Psoas muscle (tissue), 7 donors: ENCODE measurements at regions not wholly inside any gene's neighbourhood (a gene's known extent, or its start where the extent isn't known, plus 50 kb on each side); places are given as distances from the start of the nearest gene placed in this dataset.

ENCODE experiments used
- ATAC-seq, 4 donors: fragments of 200-7000 bp; cut with Tn5 transposase; one replicate each; pipeline ENCODE4 v1.9.1; 2020; ENCODE audit warnings: moderate library complexity in 3 of 4, mild to moderate bottlenecking in 2 of 4
- DNase-seq, 2 donors: peaks; one replicate each; pipeline ENCODE4 v3.0.0-alpha.2; 2020
- H3K27ac ChIP-seq: fragments of 200-600 bp; one replicate; pipeline ENCODE4 v1.8.0; 2022
- H3K27me3 ChIP-seq, 3 donors: fragments of 200-600 bp in 1 of 3; one replicate each; pipeline versions ENCODE4 v1.6.1 to v1.8.0; 2013 to 2022; ENCODE audit warnings: low read length in 2 of 3, mild to moderate bottlenecking in 2 of 3, moderate library complexity in 1 of 3; ENCODE audit not compliant: insufficient read depth in 3 of 3
- H3K36me3 ChIP-seq, 2 donors: fragments of 200-600 bp in 1 of 2; one replicate each; pipeline versions ENCODE4 v1.6.1 to v1.8.0; 2013 to 2022; ENCODE audit warnings: low read depth in 1 of 2, mild to moderate bottlenecking in 1 of 2, moderate library complexity in 1 of 2; ENCODE audit not compliant: insufficient read depth in 1 of 2
- H3K4me1 ChIP-seq: fragments of 200-600 bp; one replicate; pipeline ENCODE4 v1.8.0; 2022
- H3K4me3 ChIP-seq: fragments of 200-600 bp; one replicate; pipeline ENCODE4 v1.8.0; 2022; ENCODE audit warnings: mild to moderate bottlenecking
- H3K9me3 ChIP-seq: fragments of 200-600 bp; one replicate; pipeline ENCODE4 v1.8.0; 2022
- WGBS, 3 donors: extraction: QIAGEN DNeasy Blood & Tissue Kit; methylation state at CpG; one replicate each; pipeline versions ENCODE4 v1.1.6 to v1.1.7; 2013; 5-methylcytosine and 5-hydroxymethylcytosine counted together
- intact Hi-C, 2 donors: fragments of 100-400 bp; cut with DNase I; formaldehyde crosslinking; loops; one replicate each; pipeline versions ENCODE4 v1.11.0 to v1.14.2; 2022
- TF ChIP-seq, protein P1 (sequence below): fragments of 200-600 bp; IDR thresholded peaks from one replicate; pipeline ENCODE4 v1.8.0; 2022; ENCODE audit warnings: antibody characterized with exemption
- donor health status: healthy with polysubstance abuse.
- donor health status: DM: no; HTN: no; CAD: no; lungs with moderate emphysema.
- donor health status: Bipolar disorder and iron deficiency.
- donor health status: healthy.
- donor health status: DM: yes; HTN: yes; CAD: no.
- donor health status: DM: no; HTN: no; CAD: no.
- donor health status: DM: yes; HTN: yes; CAD: no.

DNA sequence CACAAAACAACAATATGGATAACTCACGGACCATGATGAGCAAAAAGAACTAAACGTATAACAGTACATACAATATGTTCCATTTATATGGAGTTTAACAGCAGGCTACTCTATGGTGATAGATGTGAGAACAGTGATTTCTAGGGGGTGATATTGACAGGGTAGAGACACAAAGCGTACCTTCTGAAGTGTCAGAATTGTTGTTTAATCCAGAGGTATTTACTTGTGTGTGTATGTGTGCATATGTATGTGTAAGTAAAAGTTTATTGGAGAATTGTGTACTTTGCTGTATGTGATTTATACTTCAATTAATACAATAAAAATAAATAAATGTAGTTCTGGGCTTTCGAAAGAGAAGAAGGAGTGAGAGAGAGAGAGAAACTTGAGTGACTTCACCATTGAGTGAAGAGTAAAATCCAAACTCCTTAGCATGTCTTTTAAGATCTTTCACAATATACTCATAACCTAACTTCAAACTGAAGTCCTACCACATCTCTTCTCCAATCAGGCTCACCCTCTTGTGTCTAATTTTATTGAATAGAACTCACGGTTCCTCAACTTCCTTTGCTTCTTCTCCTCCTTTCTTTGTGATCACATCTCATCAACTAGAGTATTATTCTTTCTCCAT lies 126.0 kb upstream of the KLF7 start:
- DNase-seq = no peak
- H3K27ac ChIP-seq = no peak overlapping the region
- no peaks in the 10 kb centered on the region for H3K4me1 ChIP-seq
- no peaks in the 10 kb centered on the region for H3K9me3 ChIP-seq
- TF ChIP-seq, protein P1, sequence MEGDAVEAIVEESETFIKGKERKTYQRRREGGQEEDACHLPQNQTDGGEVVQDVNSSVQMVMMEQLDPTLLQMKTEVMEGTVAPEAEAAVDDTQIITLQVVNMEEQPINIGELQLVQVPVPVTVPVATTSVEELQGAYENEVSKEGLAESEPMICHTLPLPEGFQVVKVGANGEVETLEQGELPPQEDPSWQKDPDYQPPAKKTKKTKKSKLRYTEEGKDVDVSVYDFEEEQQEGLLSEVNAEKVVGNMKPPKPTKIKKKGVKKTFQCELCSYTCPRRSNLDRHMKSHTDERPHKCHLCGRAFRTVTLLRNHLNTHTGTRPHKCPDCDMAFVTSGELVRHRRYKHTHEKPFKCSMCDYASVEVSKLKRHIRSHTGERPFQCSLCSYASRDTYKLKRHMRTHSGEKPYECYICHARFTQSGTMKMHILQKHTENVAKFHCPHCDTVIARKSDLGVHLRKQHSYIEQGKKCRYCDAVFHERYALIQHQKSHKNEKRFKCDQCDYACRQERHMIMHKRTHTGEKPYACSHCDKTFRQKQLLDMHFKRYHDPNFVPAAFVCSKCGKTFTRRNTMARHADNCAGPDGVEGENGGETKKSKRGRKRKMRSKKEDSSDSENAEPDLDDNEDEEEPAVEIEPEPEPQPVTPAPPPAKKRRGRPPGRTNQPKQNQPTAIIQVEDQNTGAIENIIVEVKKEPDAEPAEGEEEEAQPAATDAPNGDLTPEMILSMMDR = no peak
- no peak overlapping the region for H3K4me3 ChIP-seq
- 88 to 93% (median 89%) methylated on average over 5 of the region's 5 CpGs for WGBS, 3 donors
- no peaks in the 10 kb centered on the region for H3K36me3 ChIP-seq
- H3K27me3 ChIP-seq = peaks cover 0 to 3% (median 0%) of the 10 kb centered on the region in 3 donors
- no peak for ATAC-seq
- intact Hi-C loops = no loop called here

DNA sequence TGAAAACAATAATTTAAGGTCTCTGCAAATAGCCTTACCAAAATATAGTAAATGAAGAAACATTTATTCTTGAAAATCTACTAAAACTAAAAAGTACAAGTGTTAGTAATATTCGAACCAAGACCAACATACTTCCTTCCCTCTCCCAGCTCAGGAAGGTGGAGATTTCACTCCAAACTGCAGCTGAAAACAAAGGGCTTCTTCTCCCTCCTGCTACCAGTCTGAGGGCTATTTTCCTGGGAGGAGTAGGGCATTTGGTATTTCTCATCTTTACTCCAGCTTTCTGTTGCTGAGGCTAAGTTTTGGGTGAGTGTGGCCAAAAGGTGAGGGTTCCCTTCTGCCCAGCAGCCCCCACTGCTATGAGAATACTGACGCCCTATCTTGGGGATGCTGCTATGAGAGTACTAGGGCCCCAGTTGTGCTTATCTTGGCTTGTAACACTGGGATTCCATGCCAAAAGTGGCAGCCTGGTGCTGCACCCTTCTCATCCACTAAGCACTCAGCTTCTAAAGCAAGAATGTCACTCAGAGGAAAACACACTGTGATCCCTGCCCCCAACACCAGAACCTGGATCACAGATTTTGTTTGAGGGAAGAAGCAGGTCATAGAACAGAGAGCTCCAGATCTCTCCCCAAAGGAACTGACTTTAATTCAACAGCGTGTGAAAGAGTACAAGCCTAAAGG lies 130.7 kb upstream of the KLF7 start:
- H3K4me1 ChIP-seq = no peaks in the 10 kb centered on the region
- 66 to 69% (median 67%) methylated on average over 3 of the region's 3 CpGs for WGBS, 3 donors
- no peak overlapping the region for H3K4me3 ChIP-seq
- no peaks in the 10 kb centered on the region for H3K27me3 ChIP-seq
- ATAC-seq = no peak
- intact Hi-C loops = no loop called here
- no peak overlapping the region for H3K27ac ChIP-seq
- no peak for DNase-seq
- H3K36me3 ChIP-seq = no peaks in the 10 kb centered on the region
- H3K9me3 ChIP-seq = no peaks in the 10 kb centered on the region
- TF ChIP-seq, protein P1 = no peak

DNA sequence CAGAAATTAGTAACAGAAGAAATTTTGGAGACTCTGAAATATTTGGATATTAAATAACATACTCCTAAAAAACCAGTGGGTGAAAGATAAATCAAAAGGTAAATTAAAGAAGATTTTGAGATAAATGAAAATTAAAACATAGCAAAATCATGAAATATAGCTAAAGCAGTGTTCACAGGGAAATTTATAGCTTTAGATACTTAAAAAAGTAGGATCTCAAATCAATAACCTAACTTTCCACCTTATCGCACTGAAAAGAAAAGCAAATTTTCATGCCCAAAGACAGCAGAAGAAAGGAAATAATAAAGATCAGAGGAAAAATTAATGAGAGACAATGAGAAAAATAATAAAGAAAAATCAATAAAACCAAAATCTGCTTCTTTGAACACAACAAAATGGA lies 135.1 kb upstream of the KLF7 start:
- ATAC-seq = no peak
- no peak overlapping the region for H3K4me3 ChIP-seq
- H3K4me1 ChIP-seq = no peaks in the 10 kb centered on the region
- no peak overlapping the region for H3K27ac ChIP-seq
- intact Hi-C loops = no loop called here
- H3K36me3 ChIP-seq = no peaks in the 10 kb centered on the region
- TF ChIP-seq, protein P1 = no peak
- DNase-seq = no peak
- no peaks in the 10 kb centered on the region for H3K27me3 ChIP-seq
- 100% methylated on average over 1 of the region's 1 CpG for WGBS, 3 donors
- H3K9me3 ChIP-seq = no peaks in the 10 kb centered on the region

DNA sequence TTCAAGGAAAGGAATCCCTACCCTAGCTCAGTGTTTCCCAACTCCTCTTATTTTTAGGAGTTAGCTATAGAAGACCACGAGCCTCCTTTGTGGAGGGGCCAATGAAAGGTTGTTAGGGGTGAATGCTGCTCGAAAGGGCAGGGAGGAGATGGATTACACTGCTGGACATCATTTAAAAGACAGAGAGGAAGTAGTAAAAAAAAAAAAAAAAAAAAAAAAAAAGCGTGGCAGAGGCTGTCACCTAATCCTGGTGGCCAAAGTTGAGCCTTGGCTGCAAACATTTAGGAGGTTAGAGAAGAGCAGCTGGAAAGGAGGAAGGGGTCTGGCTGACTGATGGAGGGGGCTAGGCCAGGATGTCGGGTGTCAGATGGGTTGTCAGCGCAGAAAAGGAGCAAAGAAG lies 139.0 kb upstream of the KLF7 start:
- TF ChIP-seq, protein P1 = no peak
- no peak for ATAC-seq

More for the DNA sequence above, 139.0 kb upstream of the KLF7 start:
- Histone ChIP-seq H3K36me3 (no peaks in the 10 kb centered on the region), H3K9me3 (no peaks in the 10 kb centered on the region), H3K4me1 (no peaks in the 10 kb centered on the region), H3K27me3 (no peaks in the 10 kb centered on the region), H3K27ac (no peak overlapping the region), H3K4me3 (no peak overlapping the region)
- intact Hi-C loops = no loop called here
- DNase-seq = no peak
- 54 to 80% (median 61%) methylated on average over 4 to 5 of the region's 5 CpGs for WGBS, 3 donors
